SK-N-SH (cell line): ENCODE measurements at regions not wholly inside any gene's neighbourhood (a gene's known extent, or its start where the extent isn't known, plus 50 kb on each side); places are given as distances from the start of the nearest gene placed in this dataset.
A peak's percentile ranks its signal among the peaks of the same experiment; 100 is the strongest.

Experiments used
- CTCF ChIP-seq: fragments of 200-600 bp; sonication (generic); IDR thresholded peaks from 2 replicates; pipeline ENCODE4 v1.6.1; 2017; ENCODE audit warnings: antibody characterized with exemption, mild to moderate bottlenecking, moderate library complexity
- ELF1 ChIP-seq: IDR thresholded peaks from 2 replicates; pipeline ENCODE4 v1.4.0; 2012
- EP300 ChIP-seq, 2 experiments: IDR thresholded peaks; 2 replicates each; pipeline versions ENCODE4 v1.4.0 to v1.6.1; 2012; ENCODE audit warnings: borderline replicate concordance in 1 of 2, low read depth in 1 of 2, low read length in 1 of 2
- EZH2phosphoT487 ChIP-seq: fragments of 200-600 bp; sonication (generic); IDR thresholded peaks from 2 replicates; pipeline ENCODE4 v1.6.1; 2017; ENCODE audit warnings: low read depth, mixed run types, mild to moderate bottlenecking, antibody characterized with exemption, moderate library complexity, borderline replicate concordance
- IRF3 ChIP-seq: fragments of 150-350 bp; IDR thresholded peaks from 2 replicates; pipeline ENCODE4 v1.6.1; 2016; ENCODE audit warnings: mild to moderate bottlenecking, low read depth, low read length
- TF ChIP-seq, protein P1 (sequence below): fragments of 150-350 bp; IDR thresholded peaks from 2 replicates; pipeline ENCODE4 v1.6.1; 2017; ENCODE audit warnings: antibody characterized with exemption, low read length, low read depth, borderline replicate concordance
- TF ChIP-seq, protein P2 (sequence below): IDR thresholded peaks from 2 replicates; pipeline ENCODE4 v1.6.1; 2012; ENCODE audit warnings: mild to moderate bottlenecking, low read depth, low read length, moderate library complexity

DNA sequence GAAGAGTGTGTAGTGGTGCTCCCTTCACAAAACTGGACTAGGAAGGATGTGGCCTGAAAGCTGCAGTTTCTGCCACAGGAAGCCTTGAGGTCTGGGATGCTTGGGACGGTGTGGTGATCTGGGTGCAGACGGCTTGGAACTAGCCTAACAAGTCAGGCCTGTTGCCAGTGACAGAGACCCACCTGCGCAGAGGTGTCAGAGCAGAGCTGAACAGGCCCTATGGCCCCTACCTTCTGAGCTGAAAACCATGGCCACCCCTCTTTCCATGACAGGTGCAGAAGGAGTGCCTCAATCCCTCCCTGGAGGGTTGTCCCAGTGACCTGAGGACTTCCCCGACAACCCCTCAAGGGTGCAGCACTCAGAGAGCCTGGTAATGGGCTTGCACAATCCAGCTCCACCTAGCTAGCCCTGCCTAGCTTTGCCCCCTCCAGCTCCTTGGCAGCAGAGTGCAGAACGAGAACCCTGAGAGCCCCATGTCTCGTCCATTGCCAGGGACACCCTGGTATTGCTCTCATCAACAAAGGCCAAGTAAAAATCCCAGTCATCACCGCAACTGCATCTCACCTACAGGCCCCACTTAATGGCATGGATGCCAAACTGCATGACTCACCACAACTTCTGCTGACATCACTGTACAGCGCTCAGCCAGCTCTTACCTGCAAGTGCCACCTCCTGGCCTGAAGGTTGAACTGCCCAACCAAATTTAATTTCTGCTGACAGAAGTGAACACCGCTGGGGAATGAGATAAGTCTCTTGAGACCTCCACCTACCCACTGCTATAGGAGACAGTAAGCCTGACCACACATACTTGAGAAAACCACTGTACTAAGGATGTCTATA is 563.1 kb downstream of the TFAP2A start:
- TF ChIP-seq ELF1 (no peak), EP300 (IDR thresholded peaks at IDR 0.05; ENCODE audit: borderline replicate concordance in 1 of 2, low read depth in 1 of 2, low read length in 1 of 2) (no peak), CTCF (peak; percentile 33), EZH2phosphoT487 (no peak), IRF3 (no peak)
- TF ChIP-seq, protein P1, sequence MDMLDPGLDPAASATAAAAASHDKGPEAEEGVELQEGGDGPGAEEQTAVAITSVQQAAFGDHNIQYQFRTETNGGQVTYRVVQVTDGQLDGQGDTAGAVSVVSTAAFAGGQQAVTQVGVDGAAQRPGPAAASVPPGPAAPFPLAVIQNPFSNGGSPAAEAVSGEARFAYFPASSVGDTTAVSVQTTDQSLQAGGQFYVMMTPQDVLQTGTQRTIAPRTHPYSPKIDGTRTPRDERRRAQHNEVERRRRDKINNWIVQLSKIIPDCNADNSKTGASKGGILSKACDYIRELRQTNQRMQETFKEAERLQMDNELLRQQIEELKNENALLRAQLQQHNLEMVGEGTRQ = no peak
- TF ChIP-seq, protein P2, sequence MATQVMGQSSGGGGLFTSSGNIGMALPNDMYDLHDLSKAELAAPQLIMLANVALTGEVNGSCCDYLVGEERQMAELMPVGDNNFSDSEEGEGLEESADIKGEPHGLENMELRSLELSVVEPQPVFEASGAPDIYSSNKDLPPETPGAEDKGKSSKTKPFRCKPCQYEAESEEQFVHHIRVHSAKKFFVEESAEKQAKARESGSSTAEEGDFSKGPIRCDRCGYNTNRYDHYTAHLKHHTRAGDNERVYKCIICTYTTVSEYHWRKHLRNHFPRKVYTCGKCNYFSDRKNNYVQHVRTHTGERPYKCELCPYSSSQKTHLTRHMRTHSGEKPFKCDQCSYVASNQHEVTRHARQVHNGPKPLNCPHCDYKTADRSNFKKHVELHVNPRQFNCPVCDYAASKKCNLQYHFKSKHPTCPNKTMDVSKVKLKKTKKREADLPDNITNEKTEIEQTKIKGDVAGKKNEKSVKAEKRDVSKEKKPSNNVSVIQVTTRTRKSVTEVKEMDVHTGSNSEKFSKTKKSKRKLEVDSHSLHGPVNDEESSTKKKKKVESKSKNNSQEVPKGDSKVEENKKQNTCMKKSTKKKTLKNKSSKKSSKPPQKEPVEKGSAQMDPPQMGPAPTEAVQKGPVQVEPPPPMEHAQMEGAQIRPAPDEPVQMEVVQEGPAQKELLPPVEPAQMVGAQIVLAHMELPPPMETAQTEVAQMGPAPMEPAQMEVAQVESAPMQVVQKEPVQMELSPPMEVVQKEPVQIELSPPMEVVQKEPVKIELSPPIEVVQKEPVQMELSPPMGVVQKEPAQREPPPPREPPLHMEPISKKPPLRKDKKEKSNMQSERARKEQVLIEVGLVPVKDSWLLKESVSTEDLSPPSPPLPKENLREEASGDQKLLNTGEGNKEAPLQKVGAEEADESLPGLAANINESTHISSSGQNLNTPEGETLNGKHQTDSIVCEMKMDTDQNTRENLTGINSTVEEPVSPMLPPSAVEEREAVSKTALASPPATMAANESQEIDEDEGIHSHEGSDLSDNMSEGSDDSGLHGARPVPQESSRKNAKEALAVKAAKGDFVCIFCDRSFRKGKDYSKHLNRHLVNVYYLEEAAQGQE = no peak
